Vagina (tissue), 2 donors: ENCODE measurements at regions not wholly inside any gene's neighbourhood (a gene's known extent, or its start where the extent isn't known, plus 50 kb on each side); places are given as distances from the start of the nearest gene placed in this dataset.

Experiments used
- DNase-seq, 2 donors: peaks; one replicate each; pipeline ENCODE4 v3.0.0-alpha.2; 2017; ENCODE audit errors: extremely low spot score in 2 of 2
- H3K27ac ChIP-seq: fragments of 200-600 bp; sonication (generic); one replicate; pipeline ENCODE4 v1.5.1; 2019
- H3K27me3 ChIP-seq: fragments of 200-600 bp; sonication (generic); one replicate; pipeline ENCODE4 v1.5.1; 2019
- H3K36me3 ChIP-seq, 2 donors: fragments of 200-600 bp; sonication (generic); one replicate each; pipeline ENCODE4 v1.5.1; 2017 to 2019
- H3K4me1 ChIP-seq: fragments of 200-600 bp; sonication (generic); one replicate; pipeline ENCODE4 v1.5.1; 2019
- H3K4me3 ChIP-seq, 2 donors: fragments of 200-600 bp; sonication (generic); 1 replicate in 1 of 2; 2 replicates in 1 of 2; pipeline ENCODE4 v1.5.1; 2016 to 2019
- H3K9me3 ChIP-seq: fragments of 200-600 bp; sonication (generic); one replicate; pipeline ENCODE4 v1.5.1; 2019
- CTCF ChIP-seq, 3 experiments: fragments of 450-650 bp in 2 of 3; fragments of 200-600 bp in 1 of 3; sonication (generic) in 1 of 3; IDR thresholded peaks; one replicate each; pipeline ENCODE4 v1.5.1; 2017 to 2019; ENCODE audit warnings: antibody characterized with exemption in 3 of 3, mild to moderate bottlenecking in 2 of 3, moderate library complexity in 2 of 3
- POLR2A ChIP-seq, 2 donors: fragments of 450-650 bp; IDR thresholded peaks; one replicate each; pipeline ENCODE4 v1.6.1; 2017; ENCODE audit warnings: antibody characterized with exemption in 2 of 2, mild to moderate bottlenecking in 2 of 2, moderate library complexity in 2 of 2
- POLR2AphosphoS5 ChIP-seq, 2 donors: sonication (generic); formaldehyde crosslinking; IDR thresholded peaks; one replicate each; pipeline ENCODE4 v1.9.0; 2017; ENCODE audit warnings: antibody characterized with exemption in 2 of 2, mild to moderate bottlenecking in 2 of 2, low read depth in 1 of 2; ENCODE audit not compliant: insufficient read depth in 1 of 2
- intact Hi-C: fragments of 100-400 bp; cut with DNase I; formaldehyde crosslinking; loops from one replicate; pipeline ENCODE4 v1.15.1; 2023

GRCh38 chr15:61410662-61411061 lies 181.6 kb upstream of the RORA start:
- Histone ChIP-seq H3K27me3 (no peaks in the 10 kb centered on the region), H3K36me3 (no peaks in the 10 kb centered on the region), H3K4me3 (no peak overlapping the region), H3K9me3 (no peaks in the 10 kb centered on the region), H3K27ac (no peak overlapping the region), H3K4me1 (no peaks in the 10 kb centered on the region)
- no peak for DNase-seq
- TF ChIP-seq CTCF (IDR thresholded peaks at IDR 0.05) (no peak), POLR2AphosphoS5 (IDR thresholded peaks at IDR 0.05; ENCODE audit: insufficient read depth in 1 of 2, low read depth in 1 of 2) (no peak), POLR2A (IDR thresholded peaks at IDR 0.05) (no peak)
- intact Hi-C loops: no loop called here

GRCh38 chr15:61404567-61404966 lies 175.5 kb upstream of the RORA start:
- Histone ChIP-seq H3K27me3 (no peaks in the 10 kb centered on the region), H3K4me1 (no peaks in the 10 kb centered on the region), H3K36me3 (no peaks in the 10 kb centered on the region), H3K4me3 (no peak overlapping the region), H3K9me3 (no peaks in the 10 kb centered on the region), H3K27ac (no peak overlapping the region)
- TF ChIP-seq POLR2AphosphoS5 (IDR thresholded peaks at IDR 0.05; ENCODE audit: insufficient read depth in 1 of 2, low read depth in 1 of 2) (no peak), POLR2A (IDR thresholded peaks at IDR 0.05) (no peak), CTCF (IDR thresholded peaks at IDR 0.05) (no peak)
- intact Hi-C loops: no loop called here
- DNase-seq: no peak

GRCh38 chr15:61403884-61404283 lies 174.8 kb upstream of the RORA start:
- no peaks in the 10 kb centered on the region for H3K4me1 ChIP-seq
- no peaks in the 10 kb centered on the region for H3K36me3 ChIP-seq
- no peak overlapping the region for H3K27ac ChIP-seq
- intact Hi-C loops: no loop called here
- no peak overlapping the region for H3K4me3 ChIP-seq
- no peaks in the 10 kb centered on the region for H3K9me3 ChIP-seq
- DNase-seq: no peak
- H3K27me3 ChIP-seq: no peaks in the 10 kb centered on the region
- TF ChIP-seq CTCF (IDR thresholded peaks at IDR 0.05) (no peak), POLR2AphosphoS5 (IDR thresholded peaks at IDR 0.05; ENCODE audit: insufficient read depth in 1 of 2, low read depth in 1 of 2) (no peak), POLR2A (IDR thresholded peaks at IDR 0.05) (no peak)

GRCh38 chr15:61401903-61402698 lies 173.0 kb upstream of the RORA start:
- Histone ChIP-seq H3K9me3 (no peaks in the 10 kb centered on the region), H3K4me1 (no peaks in the 10 kb centered on the region), H3K27ac (no peak overlapping the region), H3K4me3 (no peak overlapping the region), H3K36me3 (no peaks in the 10 kb centered on the region), H3K27me3 (no peaks in the 10 kb centered on the region)
- no peak for DNase-seq
- no peak for TF ChIP-seq CTCF (IDR thresholded peaks at IDR 0.05)
- TF ChIP-seq POLR2AphosphoS5 (IDR thresholded peaks at IDR 0.05; ENCODE audit: insufficient read depth in 1 of 2, low read depth in 1 of 2): no peak
- TF ChIP-seq POLR2A (IDR thresholded peaks at IDR 0.05): no peak
- intact Hi-C loops: no loop called here

- intact Hi-C loops: no loop called here
- TF ChIP-seq POLR2AphosphoS5 (IDR thresholded peaks at IDR 0.05; ENCODE audit: insufficient read depth in 1 of 2, low read depth in 1 of 2) (no peak), CTCF (IDR thresholded peaks at IDR 0.05) (no peak), POLR2A (IDR thresholded peaks at IDR 0.05) (no peak)
- no peaks in the 10 kb centered on the region for H3K4me1 ChIP-seq
- H3K36me3 ChIP-seq: no peaks in the 10 kb centered on the region
- no peak overlapping the region for H3K27ac ChIP-seq
- H3K4me3 ChIP-seq: no peak overlapping the region
- no peaks in the 10 kb centered on the region for H3K27me3 ChIP-seq
- no peaks in the 10 kb centered on the region for H3K9me3 ChIP-seq
- DNase-seq: no peak
Observed at GRCh38 chr15:61398310-61398709, 169.2 kb upstream of the RORA start.
